T-helper 1 cell treated with Interleukin-12 subunit alpha and Interleukin-12 subunit beta and Interleukin-4 antibody, amounts not matched to agents 30 μg/mL and 1 μg/mL, for 36 hours (primary cell): ENCODE measurements at regions not wholly inside any gene's neighbourhood (a gene's known extent, or its start where the extent isn't known, plus 50 kb on each side); places are given as distances from the start of the nearest gene placed in this dataset.

ENCODE experiments used
- H3K27ac Mint-ChIP-seq: one replicate; pipeline ENCODE4 v1.8.0; 2021; ENCODE audit warnings: mild to moderate bottlenecking, mixed read lengths
- H3K27me3 Mint-ChIP-seq: one replicate; pipeline ENCODE4 v1.8.0; 2021; ENCODE audit warnings: low read depth, mixed read lengths
- H3K36me3 Mint-ChIP-seq: one replicate; pipeline ENCODE4 v1.8.0; 2021; ENCODE audit warnings: low read depth, mixed read lengths
- H3K4me1 Mint-ChIP-seq: one replicate; pipeline ENCODE4 v1.8.0; 2021; ENCODE audit warnings: low read depth, mixed read lengths
- H3K4me3 Mint-ChIP-seq: one replicate; pipeline ENCODE4 v1.8.0; 2021; ENCODE audit warnings: mild to moderate bottlenecking, moderate library complexity, mixed read lengths
- H3K9me3 Mint-ChIP-seq: one replicate; pipeline ENCODE4 v1.8.0; 2021; ENCODE audit warnings: mixed read lengths

- Mint-ChIP-seq H3K9me3 (no peaks in the 10 kb centered on the region), H3K4me1 (no peaks in the 10 kb centered on the region), H3K36me3 (no peaks in the 10 kb centered on the region), H3K27ac (no peak overlapping the region), H3K27me3 (no peaks in the 10 kb centered on the region), H3K4me3 (no peak overlapping the region)
Measured at GRCh38 chr3:146685050-146685814, 80.1 kb upstream of the PLSCR5 start.

- H3K27ac Mint-ChIP-seq, result no peak overlapping the region
- no peaks in the 10 kb centered on the region for H3K4me1 Mint-ChIP-seq
- no peaks in the 10 kb centered on the region for H3K9me3 Mint-ChIP-seq
- no peaks in the 10 kb centered on the region for H3K27me3 Mint-ChIP-seq
- no peaks in the 10 kb centered on the region for H3K36me3 Mint-ChIP-seq
- no peak overlapping the region for H3K4me3 Mint-ChIP-seq
Measured at GRCh38 chr3:146682171-146682570, 77.0 kb upstream of the PLSCR5 start.

GRCh38 chr3:146680617-146681016 is 75.5 kb upstream of the PLSCR5 start:
- no peaks in the 10 kb centered on the region for H3K27me3 Mint-ChIP-seq
- no peak overlapping the region for H3K4me3 Mint-ChIP-seq
- H3K27ac Mint-ChIP-seq, result no peak overlapping the region
- H3K4me1 Mint-ChIP-seq, result no peaks in the 10 kb centered on the region
- H3K9me3 Mint-ChIP-seq, result no peaks in the 10 kb centered on the region
- H3K36me3 Mint-ChIP-seq, result no peaks in the 10 kb centered on the region

- no peaks in the 10 kb centered on the region for H3K27me3 Mint-ChIP-seq
Measured at GRCh38 chr3:146679995-146680394, 74.8 kb upstream of the PLSCR5 start.

GRCh38 chr3:146679191-146679590 is 74.0 kb upstream of the PLSCR5 start:
- Mint-ChIP-seq H3K36me3 (no peaks in the 10 kb centered on the region), H3K4me3 (no peak overlapping the region), H3K4me1 (no peaks in the 10 kb centered on the region), H3K27me3 (no peaks in the 10 kb centered on the region), H3K27ac (no peak overlapping the region), H3K9me3 (no peaks in the 10 kb centered on the region)

More at GRCh38 chr3:146679995-146680394, 74.8 kb upstream of the PLSCR5 start:
- no peaks in the 10 kb centered on the region for H3K36me3 Mint-ChIP-seq
- H3K9me3 Mint-ChIP-seq, result no peaks in the 10 kb centered on the region
- no peak overlapping the region for H3K27ac Mint-ChIP-seq
- H3K4me1 Mint-ChIP-seq, result no peaks in the 10 kb centered on the region
- H3K4me3 Mint-ChIP-seq, result no peak overlapping the region

- Mint-ChIP-seq H3K27me3 (no peaks in the 10 kb centered on the region), H3K4me3 (no peak overlapping the region), H3K9me3 (no peaks in the 10 kb centered on the region), H3K4me1 (no peaks in the 10 kb centered on the region), H3K36me3 (no peaks in the 10 kb centered on the region), H3K27ac (no peak overlapping the region)
Measured at GRCh38 chr3:146672941-146673340, 67.8 kb upstream of the PLSCR5 start.

- no peak overlapping the region for H3K4me3 Mint-ChIP-seq
- H3K4me1 Mint-ChIP-seq, result no peaks in the 10 kb centered on the region
- H3K27me3 Mint-ChIP-seq, result no peaks in the 10 kb centered on the region
- H3K27ac Mint-ChIP-seq, result no peak overlapping the region
- H3K9me3 Mint-ChIP-seq, result peaks cover 4% of the 10 kb centered on the region
- no peaks in the 10 kb centered on the region for H3K36me3 Mint-ChIP-seq
Measured at GRCh38 chr3:146664403-146664802, 59.3 kb upstream of the PLSCR5 start.

GRCh38 chr3:146658841-146659240 is 53.7 kb upstream of the PLSCR5 start:
- Mint-ChIP-seq H3K27ac (no peak overlapping the region), H3K27me3 (no peaks in the 10 kb centered on the region), H3K36me3 (no peaks in the 10 kb centered on the region), H3K4me1 (no peaks in the 10 kb centered on the region), H3K9me3 (peaks cover 4% of the 10 kb centered on the region), H3K4me3 (no peak overlapping the region)

- Mint-ChIP-seq H3K9me3 (peaks cover 4% of the 10 kb centered on the region), H3K36me3 (no peaks in the 10 kb centered on the region), H3K27ac (no peak overlapping the region), H3K4me3 (no peak overlapping the region), H3K27me3 (no peaks in the 10 kb centered on the region), H3K4me1 (no peaks in the 10 kb centered on the region)
Measured at GRCh38 chr3:146655333-146655996, 50.3 kb upstream of the PLSCR5 start.
